Heart left ventricle (tissue), 16 donors: ENCODE measurements at regions not wholly inside any gene's neighbourhood (a gene's known extent, or its start where the extent isn't known, plus 50 kb on each side); places are given as distances from the start of the nearest gene placed in this dataset.

ENCODE experiments used
- ATAC-seq, 4 donors: fragments of 200-7000 bp; cut with Tn5 transposase; one replicate each; pipeline ENCODE4 v1.9.1; 2020 to 2022; ENCODE audit warnings: moderate library complexity in 4 of 4, mild to moderate bottlenecking in 3 of 4, moderate number of reproducible peaks in 1 of 4
- DNase-seq, 5 donors: peaks; one replicate each; pipeline ENCODE4 v3.0.0-alpha.2; 2020
- H3K27ac ChIP-seq, 12 donors: fragments of 200-600 bp; sonication (generic) in 4 of 12; one replicate each; pipeline versions ENCODE4 v1.5.0 to v1.8.0; 2016 to 2022; ENCODE audit warnings: mild to moderate bottlenecking in 2 of 12
- H3K27me3 ChIP-seq, 9 donors: fragments of 200-600 bp; sonication (generic) in 2 of 9; one replicate each; pipeline versions ENCODE4 v1.5.1 to v1.8.0; 2016 to 2022; ENCODE audit warnings: mild to moderate bottlenecking in 3 of 9
- H3K36me3 ChIP-seq, 9 donors: fragments of 200-600 bp; sonication (generic) in 2 of 9; one replicate each; pipeline versions ENCODE4 v1.5.0 to v1.8.0; 2018 to 2022; ENCODE audit warnings: mild to moderate bottlenecking in 2 of 9
- H3K4me1 ChIP-seq, 12 donors: fragments of 200-600 bp; sonication (generic) in 4 of 12; one replicate each; pipeline versions ENCODE4 v1.5.0 to v1.8.0; 2016 to 2022; ENCODE audit warnings: mild to moderate bottlenecking in 3 of 12
- H3K4me3 ChIP-seq, 12 donors: fragments of 200-600 bp; sonication (generic) in 4 of 12; one replicate each; pipeline versions ENCODE4 v1.5.0 to v1.8.0; 2017 to 2022; ENCODE audit warnings: mild to moderate bottlenecking in 9 of 12, moderate library complexity in 4 of 12
- H3K9me3 ChIP-seq, 12 donors: fragments of 200-600 bp; sonication (generic) in 4 of 12; one replicate each; pipeline versions ENCODE4 v1.5.0 to v1.8.0; 2016 to 2022; ENCODE audit warnings: mild to moderate bottlenecking in 1 of 12
- POLR2A ChIP-seq, 2 donors: fragments of 450-650 bp; IDR thresholded peaks; one replicate each; pipeline ENCODE4 v1.6.1; 2017; ENCODE audit warnings: antibody characterized with exemption in 2 of 2, mild to moderate bottlenecking in 2 of 2, moderate library complexity in 2 of 2
- WGBS, 4 donors: extraction: QIAGEN DNeasy Blood & Tissue Kit in 2 of 4; methylation state at CpG; one replicate each; pipeline versions ENCODE4 v1.1.5 to v1.1.7; 2013 to 2018; 5-methylcytosine and 5-hydroxymethylcytosine counted together
- intact Hi-C, 10 donors: fragments of 100-400 bp; cut with DNase I; formaldehyde crosslinking; loops; one replicate each; pipeline versions ENCODE4 v1.11.1 to v1.14.2; 2022
- TF ChIP-seq, protein P1 (sequence below), 12 donors: fragments of 200-600 bp; sonication (generic) in 4 of 12; IDR thresholded peaks; one replicate each; pipeline versions ENCODE4 v1.5.0 to v1.8.0; 2018 to 2022; ENCODE audit warnings: antibody characterized with exemption in 12 of 12, mild to moderate bottlenecking in 5 of 12
- donor health status: ischemic (EF 13 %, LVEDD 7.1; RV severe dilation, severe dysfunction).
- donor health status: healthy with polysubstance abuse.
- donor health status: DM: no; HTN: yes; CAD: no.
- donor health status: DM: no; HTN: no; CAD: no.
- donor health status: ischemic (EF 25% LVEDD 6.9; RV normal size, moderate dysfunction).
- donor health status: ischemic (EF 25% LVEDD 5.7; RV mildly dilated, moderate dysfunction).
- donor health status: healthy.
- donor health status: DM: yes; HTN: yes; CAD: no.
- donor health status: ischemic (EF 35%, LVEDD 5.7; RV mildly dilated, moderate dysfunction).
- donor health status: nonischemic (EF 11% LVEDD 7.7; RV severe dilation, severe dysfunction).
- donor health status: DM: yes; HTN: yes; CAD: no.
- donor health status: PGD.
- donor health status: ischemic (EF 29% LVEDD 5.4; RV normal size, mild dysfunction).
- donor health status: nonischemic (EF 23%, LVEDD 6.1; RV moderate dilation, normal function).

DNA sequence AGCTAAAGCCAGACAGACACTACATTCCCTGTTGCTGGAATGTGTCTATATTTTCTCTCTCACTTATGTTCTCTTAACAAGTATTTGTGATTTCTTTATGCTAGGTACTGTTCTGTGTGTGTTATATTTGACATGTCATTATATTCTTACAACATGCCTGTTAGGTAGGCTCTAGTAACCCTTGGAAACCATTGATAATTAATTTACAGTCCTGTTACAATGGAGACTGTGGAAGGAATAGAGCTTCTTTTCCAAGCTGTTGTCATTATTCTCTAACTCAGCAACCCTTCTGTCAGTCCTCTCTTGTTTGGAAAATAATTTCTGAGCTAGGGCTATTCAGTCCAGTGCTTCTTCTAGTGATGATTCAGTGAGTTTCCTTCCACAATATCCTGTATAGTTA is 419.1 kb upstream of the BOD1L1 start:
- DNase-seq = no peak
- H3K36me3 ChIP-seq = no peaks in the 10 kb centered on the region
- intact Hi-C loops = no loop called here
- H3K4me3 ChIP-seq = no peak overlapping the region
- no peaks in the 10 kb centered on the region for H3K27me3 ChIP-seq
- no peaks in the 10 kb centered on the region for H3K4me1 ChIP-seq
- TF ChIP-seq, protein P1, sequence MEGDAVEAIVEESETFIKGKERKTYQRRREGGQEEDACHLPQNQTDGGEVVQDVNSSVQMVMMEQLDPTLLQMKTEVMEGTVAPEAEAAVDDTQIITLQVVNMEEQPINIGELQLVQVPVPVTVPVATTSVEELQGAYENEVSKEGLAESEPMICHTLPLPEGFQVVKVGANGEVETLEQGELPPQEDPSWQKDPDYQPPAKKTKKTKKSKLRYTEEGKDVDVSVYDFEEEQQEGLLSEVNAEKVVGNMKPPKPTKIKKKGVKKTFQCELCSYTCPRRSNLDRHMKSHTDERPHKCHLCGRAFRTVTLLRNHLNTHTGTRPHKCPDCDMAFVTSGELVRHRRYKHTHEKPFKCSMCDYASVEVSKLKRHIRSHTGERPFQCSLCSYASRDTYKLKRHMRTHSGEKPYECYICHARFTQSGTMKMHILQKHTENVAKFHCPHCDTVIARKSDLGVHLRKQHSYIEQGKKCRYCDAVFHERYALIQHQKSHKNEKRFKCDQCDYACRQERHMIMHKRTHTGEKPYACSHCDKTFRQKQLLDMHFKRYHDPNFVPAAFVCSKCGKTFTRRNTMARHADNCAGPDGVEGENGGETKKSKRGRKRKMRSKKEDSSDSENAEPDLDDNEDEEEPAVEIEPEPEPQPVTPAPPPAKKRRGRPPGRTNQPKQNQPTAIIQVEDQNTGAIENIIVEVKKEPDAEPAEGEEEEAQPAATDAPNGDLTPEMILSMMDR (IDR thresholded peaks at IDR 0.05) = no peak
- TF ChIP-seq POLR2A (IDR thresholded peaks at IDR 0.05) = no peak
- no peak for ATAC-seq
- H3K9me3 ChIP-seq = no peaks in the 10 kb centered on the region
- no peak overlapping the region for H3K27ac ChIP-seq

DNA sequence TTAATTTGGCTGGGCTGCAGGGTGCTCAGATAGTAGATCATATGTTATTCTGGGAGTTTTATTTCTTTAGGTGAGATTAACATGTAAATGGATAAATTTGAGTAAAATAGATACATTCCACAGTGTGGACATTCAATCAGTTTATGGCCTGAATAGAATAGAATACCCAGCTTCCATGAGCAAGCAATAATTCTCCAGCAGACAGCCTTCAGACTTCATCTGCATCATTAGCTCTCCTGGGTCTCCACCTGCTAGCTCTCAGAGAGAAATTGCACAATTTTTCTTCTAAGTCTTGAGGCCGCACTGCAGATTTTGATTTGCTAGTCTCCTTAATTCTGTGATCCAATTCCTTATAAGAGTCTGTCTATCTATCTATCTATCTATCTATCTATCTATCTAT is 420.3 kb upstream of the BOD1L1 start:
- intact Hi-C loops = no loop called here
- WGBS, 4 donors = 96 to 99% (median 97%) methylated on average over 1 of the region's 1 CpG
- H3K4me3 ChIP-seq = no peak overlapping the region
- no peak for DNase-seq
- no peaks in the 10 kb centered on the region for H3K36me3 ChIP-seq
- no peaks in the 10 kb centered on the region for H3K4me1 ChIP-seq
- H3K27ac ChIP-seq = no peak overlapping the region
- no peak for ATAC-seq
- H3K27me3 ChIP-seq = no peaks in the 10 kb centered on the region
- TF ChIP-seq POLR2A (IDR thresholded peaks at IDR 0.05) = no peak
- TF ChIP-seq, protein P1 (IDR thresholded peaks at IDR 0.05) = no peak
- no peaks in the 10 kb centered on the region for H3K9me3 ChIP-seq

- intact Hi-C loops = no loop called here
- TF ChIP-seq POLR2A (IDR thresholded peaks at IDR 0.05) = no peak
- TF ChIP-seq, protein P1 (IDR thresholded peaks at IDR 0.05) = no peak
- no peaks in the 10 kb centered on the region for H3K4me1 ChIP-seq
- H3K27ac ChIP-seq = no peak overlapping the region
- H3K9me3 ChIP-seq = no peaks in the 10 kb centered on the region
- no peak for ATAC-seq
- H3K36me3 ChIP-seq = no peaks in the 10 kb centered on the region
- DNase-seq = no peak
- H3K4me3 ChIP-seq = no peak overlapping the region
- H3K27me3 ChIP-seq = no peaks in the 10 kb centered on the region
Observed at GRCh38 chr4:14049946-14050345, 422.4 kb upstream of the BOD1L1 start.

GRCh38 chr4:14053291-14053690 is 425.8 kb upstream of the BOD1L1 start:
- no peak overlapping the region for H3K27ac ChIP-seq
- WGBS, 4 donors = 77 to 82% (median 79%) methylated on average over 1 of the region's 1 CpG
- TF ChIP-seq, protein P1 (IDR thresholded peaks at IDR 0.05) = no peak
- TF ChIP-seq POLR2A (IDR thresholded peaks at IDR 0.05) = no peak
- ATAC-seq (no peak), DNase-seq (no peak)
- intact Hi-C loops = no loop called here
- no peaks in the 10 kb centered on the region for H3K36me3 ChIP-seq
- no peak overlapping the region for H3K4me3 ChIP-seq
- H3K9me3 ChIP-seq = no peaks in the 10 kb centered on the region
- no peaks in the 10 kb centered on the region for H3K27me3 ChIP-seq
- no peaks in the 10 kb centered on the region for H3K4me1 ChIP-seq
